ENCODE measurements at regions not wholly inside any gene's neighbourhood (a gene's known extent, or its start where the extent isn't known, plus 50 kb on each side); places are given as distances from the start of the nearest gene placed in this dataset.

GRCh38 chr18:6505498-6505875 lies 90.8 kb upstream of the L3MBTL4 start:
- H3K27ac ChIP-seq, result no peak overlapping the region
- H3K4me2 ChIP-seq, result no peak overlapping the region
- no peaks in the 10 kb centered on the region for H4K20me1 ChIP-seq (ENCODE audit: insufficient read depth)
- H3K4me3 ChIP-seq (IDR thresholded peaks at IDR 0.05; ENCODE audit: insufficient read depth, low read depth, low read length), result no peak overlapping the region
- H3K27me3 ChIP-seq (ENCODE audit: insufficient read depth, low read depth), result no peaks in the 10 kb centered on the region
- no peaks in the 10 kb centered on the region for H3K4me1 ChIP-seq (ENCODE audit: low read depth, poor library complexity, severe bottlenecking)
- TF ChIP-seq CTCF (conservative IDR thresholded peaks at IDR 0.05; ENCODE audit: low read depth, low read length), result no peak
- no peak overlapping the region for H3K9ac ChIP-seq
- no peaks in the 10 kb centered on the region for H3K36me3 ChIP-seq (ENCODE audit: insufficient read depth)
- no peak overlapping the region for H2AFZ ChIP-seq (ENCODE audit: low read depth)
- H3K79me2 ChIP-seq (ENCODE audit: insufficient read depth, low read depth), result no peaks in the 10 kb centered on the region

DNA sequence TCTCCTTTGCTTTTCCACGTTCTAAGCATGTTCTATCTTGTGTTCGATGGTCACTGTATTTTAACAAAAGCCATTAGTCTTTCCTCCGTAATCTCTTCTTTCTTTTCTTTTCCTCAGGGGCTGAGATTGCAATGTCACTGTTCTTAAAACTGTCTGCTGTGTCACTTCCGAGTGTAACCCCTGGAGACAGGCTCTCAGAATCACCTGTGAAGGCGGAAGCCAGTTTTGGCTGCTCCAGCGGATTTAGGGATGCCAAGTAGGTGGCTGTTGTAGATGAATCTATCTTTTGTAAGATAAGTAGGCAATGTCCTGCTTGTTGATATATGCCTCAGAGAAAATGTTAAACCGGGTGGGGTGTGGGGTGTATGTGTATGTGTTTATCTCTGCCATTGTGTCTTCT lies 94.7 kb upstream of the L3MBTL4 start:
- H3K27ac ChIP-seq, result no peak overlapping the region

GRCh38 chr18:6509832-6510231 lies 95.1 kb upstream of the L3MBTL4 start:
- Histone ChIP-seq H3K4me1 (ENCODE audit: low read depth, poor library complexity, severe bottlenecking) (no peaks in the 10 kb centered on the region), H3K4me3 (IDR thresholded peaks at IDR 0.05; ENCODE audit: insufficient read depth, low read depth, low read length) (no peak overlapping the region), H3K27me3 (ENCODE audit: insufficient read depth, low read depth) (no peaks in the 10 kb centered on the region), H3K79me2 (ENCODE audit: insufficient read depth, low read depth) (no peaks in the 10 kb centered on the region), H3K27ac (no peak overlapping the region), H3K9ac (no peak overlapping the region), H2AFZ (ENCODE audit: low read depth) (no peak overlapping the region), H3K4me2 (no peak overlapping the region), H4K20me1 (ENCODE audit: insufficient read depth) (no peaks in the 10 kb centered on the region), H3K36me3 (ENCODE audit: insufficient read depth) (no peaks in the 10 kb centered on the region)
- TF ChIP-seq CTCF (conservative IDR thresholded peaks at IDR 0.05; ENCODE audit: low read depth, low read length), result no peak

More for the DNA sequence above, 94.7 kb upstream of the L3MBTL4 start:
- Histone ChIP-seq H3K27me3 (ENCODE audit: insufficient read depth, low read depth) (no peaks in the 10 kb centered on the region), H3K9ac (no peak overlapping the region), H3K4me1 (ENCODE audit: low read depth, poor library complexity, severe bottlenecking) (no peaks in the 10 kb centered on the region), H4K20me1 (ENCODE audit: insufficient read depth) (no peaks in the 10 kb centered on the region), H3K4me3 (IDR thresholded peaks at IDR 0.05; ENCODE audit: insufficient read depth, low read depth, low read length) (no peak overlapping the region), H3K36me3 (ENCODE audit: insufficient read depth) (no peaks in the 10 kb centered on the region), H2AFZ (ENCODE audit: low read depth) (no peak overlapping the region), H3K79me2 (ENCODE audit: insufficient read depth, low read depth) (no peaks in the 10 kb centered on the region), H3K4me2 (no peak overlapping the region)
- no peak for TF ChIP-seq CTCF (conservative IDR thresholded peaks at IDR 0.05; ENCODE audit: low read depth, low read length)

GRCh38 chr18:6520901-6521300 lies 106.2 kb upstream of the L3MBTL4 start:
- no peak overlapping the region for H3K4me2 ChIP-seq

More at GRCh38 chr18:6520901-6521300, 106.2 kb upstream of the L3MBTL4 start:
- Histone ChIP-seq H3K79me2 (ENCODE audit: insufficient read depth, low read depth) (no peaks in the 10 kb centered on the region), H2AFZ (ENCODE audit: low read depth) (no peak overlapping the region), H3K27ac (no peak overlapping the region), H3K9ac (no peak overlapping the region), H4K20me1 (ENCODE audit: insufficient read depth) (no peaks in the 10 kb centered on the region), H3K4me3 (IDR thresholded peaks at IDR 0.05; ENCODE audit: insufficient read depth, low read depth, low read length) (no peak overlapping the region), H3K4me1 (ENCODE audit: low read depth, poor library complexity, severe bottlenecking) (no peaks in the 10 kb centered on the region), H3K36me3 (ENCODE audit: insufficient read depth) (no peaks in the 10 kb centered on the region), H3K27me3 (ENCODE audit: insufficient read depth, low read depth) (no peaks in the 10 kb centered on the region)
- TF ChIP-seq CTCF (conservative IDR thresholded peaks at IDR 0.05; ENCODE audit: low read depth, low read length), result no peak

Measured in KMS-11 (cell line).